GM18505 (cell line): ENCODE measurements at regions not wholly inside any gene's neighbourhood (a gene's known extent, or its start where the extent isn't known, plus 50 kb on each side); places are given as distances from the start of the nearest gene placed in this dataset.

Experiments used
- ATAC-seq: cut with Tn5 transposase; IDR thresholded peaks from one replicate; pipeline ENCODE4 v1.9.1; 2021; ENCODE audit not compliant: unreplicated experiment
- POLR2A ChIP-seq: IDR thresholded peaks from 4 replicates; pipeline ENCODE4 v1.6.1; 2011; ENCODE audit warnings: borderline replicate concordance; ENCODE audit not compliant: insufficient read depth, insufficient read length; ENCODE audit errors: extremely low read depth

- ATAC-seq: no peak
- TF ChIP-seq POLR2A: no peak
Observed at GRCh38 chr4:30953799-30954198, 233.6 kb downstream of the PCDH7 start.

- TF ChIP-seq POLR2A: no peak
- no peak for ATAC-seq
Observed at GRCh38 chr4:30956916-30957315, 236.7 kb downstream of the PCDH7 start.

- TF ChIP-seq POLR2A: no peak
- ATAC-seq: no peak
Observed at GRCh38 chr4:30957706-30958105, 237.5 kb downstream of the PCDH7 start.

GRCh38 chr4:30959781-30960485 is 239.8 kb downstream of the PCDH7 start:
- ATAC-seq: no peak
- TF ChIP-seq POLR2A: no peak

- TF ChIP-seq POLR2A: no peak
- ATAC-seq: no peak
Observed at GRCh38 chr4:30962939-30963338, 242.8 kb downstream of the PCDH7 start.

- TF ChIP-seq POLR2A: no peak
- no peak for ATAC-seq
Observed at GRCh38 chr4:30968926-30969325, 248.8 kb downstream of the PCDH7 start.

- no peak for TF ChIP-seq POLR2A
- ATAC-seq: no peak
Observed at GRCh38 chr4:30972542-30972941, 252.4 kb downstream of the PCDH7 start.

GRCh38 chr4:30973993-30974392 is 253.8 kb downstream of the PCDH7 start:
- ATAC-seq: no peak

GRCh38 chr4:30979402-30979801 is 259.2 kb downstream of the PCDH7 start:
- no peak for TF ChIP-seq POLR2A
- ATAC-seq: no peak

More at GRCh38 chr4:30973993-30974392, 253.8 kb downstream of the PCDH7 start:
- no peak for TF ChIP-seq POLR2A

- ATAC-seq: peak; percentile 86
- no peak for TF ChIP-seq POLR2A
Observed at GRCh38 chr4:30989508-30989907, 269.3 kb downstream of the PCDH7 start.

- ATAC-seq: no peak
- no peak for TF ChIP-seq POLR2A
Observed at GRCh38 chr4:30996841-30997240, 276.7 kb downstream of the PCDH7 start.

- ATAC-seq: no peak
- no peak for TF ChIP-seq POLR2A
Observed at GRCh38 chr4:31005037-31005436, 284.9 kb downstream of the PCDH7 start.

GRCh38 chr4:31007858-31008257 is 287.7 kb downstream of the PCDH7 start:
- no peak for TF ChIP-seq POLR2A
- ATAC-seq: no peak

- ATAC-seq: no peak
- no peak for TF ChIP-seq POLR2A
Observed at GRCh38 chr4:31009926-31010325, 289.8 kb downstream of the PCDH7 start.

- TF ChIP-seq POLR2A: no peak
- no peak for ATAC-seq
Observed at GRCh38 chr4:31015123-31015522, 295.0 kb downstream of the PCDH7 start.
